Skin of body (tissue), 1 donor: ENCODE measurements at regions not wholly inside any gene's neighbourhood (a gene's known extent, or its start where the extent isn't known, plus 50 kb on each side); places are given as distances from the start of the nearest gene placed in this dataset.

Source experiments
- DNase-seq: peaks from one replicate; lab custom pipeline; 2025; lab: John Stamatoyannopoulos, UW

DNA sequence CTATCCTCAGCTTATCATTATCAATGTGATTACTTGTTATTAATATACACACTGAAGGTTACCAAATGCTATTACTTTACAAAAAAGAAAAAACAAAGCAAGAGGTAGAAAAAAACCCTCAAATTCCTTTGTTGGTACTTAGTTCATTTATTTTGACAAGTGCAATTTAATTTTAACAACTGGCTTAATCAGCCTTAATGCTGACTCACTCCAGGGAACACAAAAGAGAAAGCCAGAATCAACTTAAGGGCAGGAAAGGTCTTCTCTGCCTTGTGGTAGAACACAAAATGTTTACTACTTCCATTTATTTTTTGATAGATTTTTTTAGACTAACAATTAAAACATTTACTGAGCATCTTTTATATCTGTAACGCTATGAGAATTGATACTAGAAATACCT is 417.1 kb downstream of the PCDH17 start:
- no peak for DNase-seq

GRCh38 chr13:58051396-58051795 is 419.9 kb downstream of the PCDH17 start:
- no peak for DNase-seq

- no peak for DNase-seq
Measured at GRCh38 chr13:58051807-58052375, 420.3 kb downstream of the PCDH17 start.

GRCh38 chr13:58056426-58056825 is 424.9 kb downstream of the PCDH17 start:
- no peak for DNase-seq

GRCh38 chr13:58059624-58060023 is 428.1 kb downstream of the PCDH17 start:
- DNase-seq = no peak

DNA sequence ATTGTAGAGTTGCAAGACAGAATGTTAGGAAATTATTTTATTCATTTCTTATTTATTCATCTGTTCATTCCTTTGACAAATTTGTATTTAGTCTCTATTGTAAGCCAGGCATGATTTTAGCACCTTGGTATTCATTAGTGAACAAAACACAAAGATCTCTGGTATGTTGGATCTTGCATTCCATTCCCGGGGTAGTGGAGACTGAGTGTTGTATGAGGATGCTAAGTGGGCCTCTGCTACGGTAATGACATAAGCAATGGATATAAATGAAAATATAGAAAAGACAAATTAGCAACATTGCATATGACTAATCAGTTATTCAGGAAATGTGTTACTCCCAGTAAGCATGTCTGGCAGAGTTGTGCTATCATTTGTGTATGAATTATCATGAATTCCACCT is 449.3 kb downstream of the PCDH17 start:
- no peak for DNase-seq

DNA sequence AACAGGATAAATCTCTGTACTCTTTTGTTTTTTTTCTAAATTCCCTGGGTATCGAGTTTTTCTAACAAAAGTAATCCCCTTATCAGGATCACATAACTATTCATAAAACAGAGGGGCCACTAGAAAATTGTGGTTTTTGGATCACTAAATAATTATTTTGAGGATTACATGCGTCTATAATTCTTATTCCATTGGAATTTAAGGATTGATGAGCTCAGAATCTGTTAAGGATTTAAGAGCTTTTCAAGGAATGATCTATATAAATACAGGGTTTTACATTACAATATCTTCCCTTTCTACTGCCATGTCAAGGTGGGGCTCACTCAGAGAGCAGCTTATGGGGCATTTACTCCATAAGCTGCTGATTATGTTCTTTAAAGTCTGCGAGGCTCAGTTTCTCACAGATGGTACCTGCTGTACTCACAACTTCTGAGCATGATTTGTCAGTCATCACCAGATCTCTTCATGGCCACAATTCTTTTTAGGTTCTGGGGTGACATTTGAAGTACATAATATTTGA is 449.8 kb downstream of the PCDH17 start:
- no peak for DNase-seq

GRCh38 chr13:58083064-58083463 is 451.5 kb downstream of the PCDH17 start:
- no peak for DNase-seq

DNA sequence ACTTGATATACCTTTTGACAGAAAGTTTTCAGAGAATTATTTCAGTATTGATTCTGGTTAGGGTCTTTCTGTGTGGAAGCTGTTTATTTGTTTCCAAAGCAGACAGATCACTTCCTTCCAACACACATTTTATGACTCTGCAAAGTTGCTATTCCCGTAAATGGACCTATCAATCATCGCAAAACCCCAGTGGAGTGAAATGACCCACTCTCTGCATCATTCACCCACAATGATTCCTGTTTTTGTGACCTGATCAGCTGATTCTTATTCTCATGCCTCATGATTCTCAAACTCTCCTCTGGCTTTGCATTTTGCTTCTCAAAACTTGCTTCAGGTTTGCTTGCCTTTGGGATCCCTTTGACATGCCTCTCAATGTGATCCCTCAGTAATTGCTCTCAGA is 453.7 kb downstream of the PCDH17 start:
- DNase-seq = no peak

DNA sequence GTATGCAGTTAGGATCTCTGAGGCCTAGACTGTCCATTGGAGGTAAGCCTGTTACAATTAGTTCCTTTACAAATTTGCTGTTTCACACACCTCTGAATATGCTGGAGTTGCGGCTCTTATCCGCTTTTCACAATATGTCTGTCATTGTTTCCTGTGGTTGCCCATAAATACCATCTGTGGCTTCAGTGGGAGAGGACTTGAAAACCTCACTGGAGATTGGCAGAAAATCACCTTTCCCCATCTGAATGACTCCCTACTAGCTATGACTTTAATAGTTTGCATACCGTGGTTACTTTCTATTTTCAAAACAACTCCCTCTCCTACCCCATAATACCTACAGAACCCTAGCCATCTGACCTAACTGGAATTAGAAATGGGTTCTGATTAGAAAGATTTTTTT is 454.3 kb downstream of the PCDH17 start:
- DNase-seq = no peak

- no peak for DNase-seq
Measured at GRCh38 chr13:58087566-58087965, 456.0 kb downstream of the PCDH17 start.

- DNase-seq = no peak
Measured at GRCh38 chr13:58093394-58093793, 461.9 kb downstream of the PCDH17 start.

DNA sequence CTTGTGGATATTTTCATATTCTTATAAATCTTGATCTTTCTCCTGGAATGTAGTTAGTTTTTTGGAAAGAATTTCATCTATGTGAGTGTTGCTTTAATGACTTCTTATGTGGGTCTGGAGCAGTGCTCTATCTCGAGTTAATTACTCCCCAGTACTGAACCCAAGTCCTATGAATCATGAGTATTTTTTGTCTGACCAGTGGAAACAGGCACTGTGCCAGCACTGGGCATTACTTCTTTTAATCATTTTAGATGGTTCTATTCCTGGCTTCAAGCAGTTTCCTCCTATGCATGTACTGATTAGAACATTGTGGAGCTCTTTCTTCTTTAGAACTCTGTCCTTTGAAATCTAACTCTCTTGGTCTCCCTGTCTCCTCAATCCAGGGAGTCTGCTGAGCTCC is 466.3 kb downstream of the PCDH17 start:
- DNase-seq = no peak

- DNase-seq = no peak
Measured at GRCh38 chr13:58119351-58119750, 487.8 kb downstream of the PCDH17 start.

DNA sequence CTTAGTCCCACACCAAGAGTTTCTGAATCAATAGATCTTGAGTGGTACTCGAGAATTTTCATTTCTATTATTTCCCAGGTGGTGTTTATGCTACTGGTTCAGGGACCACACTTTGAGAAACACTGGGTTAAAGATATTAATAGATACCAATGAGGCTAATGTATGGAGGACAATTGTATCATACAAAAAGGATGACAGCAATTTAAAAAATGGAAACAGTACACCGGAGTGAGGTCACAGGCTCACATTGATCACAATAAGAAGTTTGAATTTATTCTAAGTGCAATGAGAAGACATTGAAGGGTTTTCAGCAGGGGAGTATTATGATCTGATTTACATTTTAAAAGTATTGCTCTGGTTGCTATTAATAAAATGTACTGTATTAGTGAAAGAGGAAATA is 488.3 kb downstream of the PCDH17 start:
- DNase-seq = no peak

DNA sequence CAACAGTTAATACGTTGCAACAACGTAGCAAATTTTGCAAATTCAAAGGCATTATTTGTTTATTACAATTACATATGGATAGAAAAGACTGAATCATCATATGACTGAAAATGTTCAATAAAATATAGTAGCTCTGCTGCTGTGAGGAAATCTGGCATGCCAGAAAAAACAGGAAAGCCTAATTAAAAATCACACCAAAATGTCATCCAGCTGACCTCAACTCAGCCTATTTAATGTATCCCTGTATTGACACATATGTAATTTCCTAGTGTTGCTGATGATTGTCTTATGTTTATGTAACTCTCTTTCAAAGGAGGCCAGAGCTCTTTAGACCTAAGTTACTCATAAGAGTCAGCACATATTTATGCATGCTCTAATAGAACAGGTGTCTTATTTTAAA is 495.0 kb downstream of the PCDH17 start:
- no peak for DNase-seq

- no peak for DNase-seq
Measured at GRCh38 chr13:58134012-58134411, 502.5 kb downstream of the PCDH17 start.

- no peak for DNase-seq
Measured at GRCh38 chr13:58134525-58134924, 503.0 kb downstream of the PCDH17 start.

- DNase-seq = no peak
Measured at GRCh38 chr13:58142952-58143351, 511.4 kb downstream of the PCDH17 start.

GRCh38 chr13:58144616-58145015 is 513.1 kb downstream of the PCDH17 start:
- DNase-seq = no peak

DNA sequence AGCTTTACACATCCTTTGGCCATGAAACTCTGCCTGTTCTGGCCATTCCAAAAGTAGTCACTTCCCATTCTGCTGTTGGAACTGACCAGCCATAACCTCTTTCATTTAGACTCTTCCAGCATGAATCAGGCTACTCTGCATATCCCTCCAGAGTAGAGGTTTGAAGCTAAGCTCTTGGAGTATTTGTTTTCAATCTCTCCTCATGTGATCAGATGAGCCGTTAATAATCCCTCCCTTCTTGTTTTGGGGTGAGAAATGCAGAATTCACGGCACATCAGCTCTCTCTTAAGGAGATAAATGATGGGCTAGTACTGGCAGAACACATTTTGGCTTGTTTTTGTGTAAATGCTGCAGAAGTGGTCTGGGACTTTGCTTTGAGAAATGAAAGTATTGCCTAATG is 519.9 kb downstream of the PCDH17 start:
- no peak for DNase-seq

DNA sequence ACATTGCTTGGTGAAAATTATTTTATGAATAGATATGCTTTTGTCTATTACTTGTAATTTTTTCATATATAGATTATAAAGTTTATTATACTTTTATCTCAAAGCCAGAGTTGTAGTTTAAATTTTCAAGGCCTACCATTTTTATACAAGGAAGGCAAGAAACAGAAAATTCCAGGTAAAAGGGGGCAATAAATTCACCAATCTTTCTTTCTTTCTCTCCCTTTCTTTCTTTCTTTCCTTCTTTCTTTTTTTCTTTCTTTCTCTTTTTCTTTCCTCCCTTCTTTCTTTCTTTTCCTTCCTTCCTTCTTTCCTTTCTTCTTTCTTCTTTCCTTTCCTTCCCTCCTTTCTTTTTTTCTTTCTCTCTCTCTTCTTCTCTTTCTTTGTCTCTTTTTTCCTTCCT is 529.4 kb downstream of the PCDH17 start:
- DNase-seq = no peak

DNA sequence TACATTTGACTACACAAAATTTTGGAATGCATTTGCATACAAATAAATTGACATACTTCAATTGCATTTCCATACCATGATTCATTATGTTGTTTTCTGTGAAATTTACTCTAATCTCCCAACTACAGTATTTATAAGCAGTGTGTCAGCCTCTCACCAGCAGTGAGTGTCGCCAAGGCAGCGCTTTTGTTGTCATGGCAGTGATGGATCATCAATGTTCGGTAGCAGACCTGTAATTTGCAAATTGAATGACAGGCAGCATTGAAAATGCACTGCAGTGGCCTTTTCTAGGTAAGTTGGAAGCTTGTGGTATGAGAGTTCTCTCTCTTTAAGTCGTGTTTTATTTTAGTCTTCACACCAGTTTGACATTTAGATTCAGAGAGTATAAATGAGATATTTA is 534.1 kb downstream of the PCDH17 start:
- no peak for DNase-seq

GRCh38 chr13:58181111-58181510 is 549.6 kb downstream of the PCDH17 start:
- no peak for DNase-seq
